Gastrocnemius medialis (tissue), 4 donors: ENCODE measurements at regions not wholly inside any gene's neighbourhood (a gene's known extent, or its start where the extent isn't known, plus 50 kb on each side); places are given as distances from the start of the nearest gene placed in this dataset.

Source experiments
- ATAC-seq, 2 donors: fragments of 150-250 bp; one replicate each; pipeline ENCODE4 v1.9.1; 2016
- DNase-seq, 2 donors: peaks; one replicate each; pipeline ENCODE4 v3.0.0-alpha.2; 2019
- H3K27ac ChIP-seq, 4 donors: fragments of 200-600 bp; sonication (generic); 1 replicate in 1 of 4; 2 replicates in 3 of 4; pipeline ENCODE4 v1.5.1; 2016 to 2018; ENCODE audit warnings: mild to moderate bottlenecking in 2 of 4, moderate library complexity in 1 of 4
- H3K27me3 ChIP-seq, 3 donors: fragments of 200-600 bp; sonication (generic) in 2 of 3; 1 replicate in 1 of 3; 2 replicates in 2 of 3; pipeline versions ENCODE4 v1.5.1 to v1.6.0; 2016 to 2019; ENCODE audit warnings: mild to moderate bottlenecking in 1 of 3, moderate library complexity in 1 of 3
- H3K36me3 ChIP-seq, 2 donors: fragments of 200-600 bp; sonication (generic) in 1 of 2; one replicate each; pipeline ENCODE4 v1.5.1; 2017 to 2018
- H3K4me1 ChIP-seq, 2 donors: fragments of 200-600 bp; sonication (generic) in 1 of 2; one replicate each; pipeline ENCODE4 v1.5.1; 2016 to 2017; ENCODE audit warnings: mild to moderate bottlenecking in 2 of 2
- H3K4me3 ChIP-seq, 4 donors: fragments of 200-600 bp; sonication (generic) in 3 of 4; 1 replicate in 1 of 4; 2 replicates in 3 of 4; pipeline ENCODE4 v1.5.1; 2016 to 2019; ENCODE audit warnings: mild to moderate bottlenecking in 2 of 4
- H3K9me3 ChIP-seq, 3 donors: fragments of 200-600 bp; sonication (generic) in 2 of 3; 1 replicate in 1 of 3; 2 replicates in 2 of 3; pipeline ENCODE4 v1.5.1; 2016 to 2019
- CTCF ChIP-seq, 5 experiments: fragments of 450-650 bp in 3 of 5; fragments of 200-600 bp in 2 of 5; sonication (generic) in 2 of 5; IDR thresholded peaks in 4 of 5; conservative IDR thresholded peaks in 1 of 5; 1 replicate in 4 of 5; 2 replicates in 1 of 5; pipeline ENCODE4 v1.5.1; 2016 to 2019; ENCODE audit warnings: antibody characterized with exemption in 5 of 5, mild to moderate bottlenecking in 3 of 5, moderate library complexity in 3 of 5
- POLR2A ChIP-seq, 2 donors: fragments of 450-650 bp; IDR thresholded peaks; one replicate each; pipeline ENCODE4 v1.6.1; 2017; ENCODE audit warnings: antibody characterized with exemption in 2 of 2, mild to moderate bottlenecking in 2 of 2, moderate library complexity in 2 of 2
- in situ Hi-C, 4 donors: fragments of 200-750 bp; cut with MboI; loops; one replicate each; pipeline versions ENCODE4 v1.15.0 to v1.8.0; 2017; ENCODE audit warnings: low sequenced_read_pairs in 4 of 4
- intact Hi-C: fragments of 100-400 bp; cut with DNase I; formaldehyde crosslinking; loops from one replicate; pipeline ENCODE4 v1.15.1; 2023; ENCODE audit warnings: low total_unique reads

- ATAC-seq (no peak), DNase-seq (no peak)
- H3K36me3 ChIP-seq = no peaks in the 10 kb centered on the region
- no peaks in the 10 kb centered on the region for H3K4me1 ChIP-seq
- H3K9me3 ChIP-seq = no peaks in the 10 kb centered on the region
- H3K27ac ChIP-seq = no peak overlapping the region
- TF ChIP-seq CTCF (IDR thresholded peaks at IDR 0.05 in 4 of 5, conservative IDR thresholded peaks at IDR 0.05 in 1 of 5) (no peak), POLR2A (IDR thresholded peaks at IDR 0.05) (no peak)
- no peaks in the 10 kb centered on the region for H3K27me3 ChIP-seq
- H3K4me3 ChIP-seq = no peak overlapping the region
- intact Hi-C loops = no loop called here
- in situ Hi-C loops = no loop called here
Observed at GRCh38 chr3:113125951-113126350, 85.4 kb upstream of the BOC start.

- no peaks in the 10 kb centered on the region for H3K4me1 ChIP-seq
- TF ChIP-seq POLR2A (IDR thresholded peaks at IDR 0.05) = no peak
- TF ChIP-seq CTCF (IDR thresholded peaks at IDR 0.05 in 4 of 5, conservative IDR thresholded peaks at IDR 0.05 in 1 of 5) = no peak
- H3K27me3 ChIP-seq = no peaks in the 10 kb centered on the region
- DNase-seq = no peak
- no peaks in the 10 kb centered on the region for H3K36me3 ChIP-seq
- in situ Hi-C loops = no loop called here
- no peaks in the 10 kb centered on the region for H3K9me3 ChIP-seq
- H3K27ac ChIP-seq = no peak overlapping the region
- no peak for ATAC-seq
- no peak overlapping the region for H3K4me3 ChIP-seq
- intact Hi-C loops = no loop called here
Observed at GRCh38 chr3:113128386-113129015, 82.9 kb upstream of the BOC start.

- Histone ChIP-seq H3K4me1 (no peaks in the 10 kb centered on the region), H3K27ac (no peak overlapping the region), H3K9me3 (no peaks in the 10 kb centered on the region), H3K27me3 (no peaks in the 10 kb centered on the region), H3K36me3 (no peaks in the 10 kb centered on the region), H3K4me3 (no peak overlapping the region)
- DNase-seq (no peak), ATAC-seq (no peak)
- TF ChIP-seq POLR2A (IDR thresholded peaks at IDR 0.05) (no peak), CTCF (IDR thresholded peaks at IDR 0.05 in 4 of 5, conservative IDR thresholded peaks at IDR 0.05 in 1 of 5) (no peak)
- in situ Hi-C loops = no loop called here
- intact Hi-C loops = no loop called here
Observed at GRCh38 chr3:113129168-113129567, 82.2 kb upstream of the BOC start.

- Histone ChIP-seq H3K4me3 (no peak overlapping the region), H3K27ac (no peak overlapping the region), H3K4me1 (no peaks in the 10 kb centered on the region), H3K36me3 (no peaks in the 10 kb centered on the region), H3K27me3 (no peaks in the 10 kb centered on the region), H3K9me3 (no peaks in the 10 kb centered on the region)
- TF ChIP-seq CTCF (IDR thresholded peaks at IDR 0.05 in 4 of 5, conservative IDR thresholded peaks at IDR 0.05 in 1 of 5) (no peak), POLR2A (IDR thresholded peaks at IDR 0.05) (no peak)
- no peak for DNase-seq
- intact Hi-C loops = no loop called here
- in situ Hi-C loops = loop anchor here in 3 of 4 donors (10.0 kb wide), 2 partner anchors 78 to 152 kb away; no protein-coding TSS in a partner anchor
- no peak for ATAC-seq
Observed at GRCh38 chr3:113132571-113132996, 78.8 kb upstream of the BOC start.

- DNase-seq = no peak
- Histone ChIP-seq H3K4me1 (no peaks in the 10 kb centered on the region), H3K27me3 (no peaks in the 10 kb centered on the region), H3K27ac (no peak overlapping the region), H3K36me3 (no peaks in the 10 kb centered on the region), H3K9me3 (no peaks in the 10 kb centered on the region), H3K4me3 (no peak overlapping the region)
- TF ChIP-seq CTCF (IDR thresholded peaks at IDR 0.05 in 4 of 5, conservative IDR thresholded peaks at IDR 0.05 in 1 of 5) = no peak
- TF ChIP-seq POLR2A (IDR thresholded peaks at IDR 0.05) = no peak
- in situ Hi-C loops (loop anchor here in 3 of 4 donors (10.0 kb wide), 2 partner anchors 78 to 152 kb away; no protein-coding TSS in a partner anchor), intact Hi-C loops (no loop called here)
- ATAC-seq = no peak
Observed at GRCh38 chr3:113133140-113133539, 78.2 kb upstream of the BOC start.
